ENCODE measurements at regions not wholly inside any gene's neighbourhood (a gene's known extent, or its start where the extent isn't known, plus 50 kb on each side); places are given as distances from the start of the nearest gene placed in this dataset.

DNA sequence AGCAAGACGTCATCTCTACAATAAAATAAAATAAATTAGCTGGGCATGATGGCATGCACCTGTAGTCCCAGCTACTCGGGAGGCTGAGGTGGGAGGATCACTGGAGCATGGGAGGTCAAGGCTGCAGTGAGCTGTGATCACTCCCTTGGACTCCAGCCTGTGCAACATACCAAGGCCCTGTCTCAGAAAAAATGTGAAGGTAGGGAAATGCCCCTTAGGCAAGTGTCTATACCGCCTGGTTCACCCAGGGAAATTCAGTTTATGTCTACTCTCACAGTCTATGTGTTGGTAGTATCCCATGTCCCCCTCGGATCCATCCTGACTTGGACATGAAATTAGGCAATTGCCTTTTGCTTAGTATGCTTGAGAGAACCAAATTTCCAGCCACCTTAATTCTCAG, 88.4 kb upstream of the TMEM132C start:
- Histone ChIP-seq H3K79me2 (ENCODE audit: control insufficient read depth, insufficient read depth, low read length) (no peaks in the 10 kb centered on the region), H3K9me3 (replicated peaks; ENCODE audit: control insufficient read depth, insufficient read depth, low read length) (peaks cover 12% of the 10 kb centered on the region), H3K36me3 (ENCODE audit: control insufficient read depth in 2 of 2, extremely low read depth in 1 of 2, insufficient read depth in 2 of 2, low read length in 2 of 2) (no peaks in the 10 kb centered on the region), H3K27me3 (ENCODE audit: control insufficient read depth in 2 of 2, insufficient read depth in 2 of 2, low read length in 2 of 2) (no peaks in the 10 kb centered on the region), H3K4me3 (replicated peaks in 1 of 3; ENCODE audit: insufficient read depth in 1 of 3, low read depth in 1 of 3, low read length in 3 of 3) (no peak overlapping the region), H2AFZ (ENCODE audit: low read depth, low read length) (no peak overlapping the region), H4K20me1 (replicated peaks; ENCODE audit: control insufficient read depth, extremely low read depth, insufficient read depth, low read length) (no peaks in the 10 kb centered on the region), H3K9me1 (replicated peaks; ENCODE audit: control insufficient read depth, extremely low read depth, insufficient read depth, low read length) (no peaks in the 10 kb centered on the region), H3K4me2 (ENCODE audit: insufficient read depth, low read length) (no peak overlapping the region), H3K4me1 (ENCODE audit: control insufficient read depth, extremely low read depth, insufficient read depth, low read length) (no peaks in the 10 kb centered on the region), H3K27ac (ENCODE audit: insufficient read depth, low read depth, low read length) (no peak overlapping the region), H3K9ac (replicated peaks; ENCODE audit: extremely low read depth, insufficient read depth, low read length) (no peak overlapping the region)
- no peak for DNase-seq (ENCODE audit: low read depth, low spot score)
- ChIA-PET POLR2A (no interaction called here), CTCF (no interaction called here)
- no TSS peak for BruUV-seq (replicated peaks)
- intact Hi-C loops (cut with micrococcal nuclease), result no loop called here
- dilution Hi-C loops (cut with MboI; ENCODE audit: extremely low pct_ligation_motif_present, low sequenced_read_pairs), result no loop called here
- no peak for FAIRE-seq
- no peak for TF ChIP-seq JUN (IDR thresholded peaks at IDR 0.05; ENCODE audit: borderline replicate concordance, insufficient read depth, insufficient read length, low read depth)
- TF ChIP-seq MYC (IDR thresholded peaks at IDR 0.05; ENCODE audit: low read depth, low read length), result no peak
- no peak for TF ChIP-seq FOS (IDR thresholded peaks at IDR 0.05; ENCODE audit: borderline replicate concordance, insufficient read depth, low read length)
- TF ChIP-seq POLR2AphosphoS5 (IDR thresholded peaks at IDR 0.05; ENCODE audit: insufficient read depth, low read depth, low read length), result no peak
- TF ChIP-seq, protein P1, sequence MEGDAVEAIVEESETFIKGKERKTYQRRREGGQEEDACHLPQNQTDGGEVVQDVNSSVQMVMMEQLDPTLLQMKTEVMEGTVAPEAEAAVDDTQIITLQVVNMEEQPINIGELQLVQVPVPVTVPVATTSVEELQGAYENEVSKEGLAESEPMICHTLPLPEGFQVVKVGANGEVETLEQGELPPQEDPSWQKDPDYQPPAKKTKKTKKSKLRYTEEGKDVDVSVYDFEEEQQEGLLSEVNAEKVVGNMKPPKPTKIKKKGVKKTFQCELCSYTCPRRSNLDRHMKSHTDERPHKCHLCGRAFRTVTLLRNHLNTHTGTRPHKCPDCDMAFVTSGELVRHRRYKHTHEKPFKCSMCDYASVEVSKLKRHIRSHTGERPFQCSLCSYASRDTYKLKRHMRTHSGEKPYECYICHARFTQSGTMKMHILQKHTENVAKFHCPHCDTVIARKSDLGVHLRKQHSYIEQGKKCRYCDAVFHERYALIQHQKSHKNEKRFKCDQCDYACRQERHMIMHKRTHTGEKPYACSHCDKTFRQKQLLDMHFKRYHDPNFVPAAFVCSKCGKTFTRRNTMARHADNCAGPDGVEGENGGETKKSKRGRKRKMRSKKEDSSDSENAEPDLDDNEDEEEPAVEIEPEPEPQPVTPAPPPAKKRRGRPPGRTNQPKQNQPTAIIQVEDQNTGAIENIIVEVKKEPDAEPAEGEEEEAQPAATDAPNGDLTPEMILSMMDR (IDR thresholded peaks at IDR 0.05; ENCODE audit: extremely low read depth in 1 of 2, insufficient read depth in 1 of 2, low read depth in 1 of 2, low read length in 2 of 2), result no peak
- TF ChIP-seq POLR2A (IDR thresholded peaks at IDR 0.05; ENCODE audit: low read depth, low read length), result no peak
- TF ChIP-seq EZH2 (IDR thresholded peaks at IDR 0.05; ENCODE audit: borderline replicate concordance, low read depth, low read length, severe bottlenecking), result no peak
- no peak for TF ChIP-seq GATA2 (IDR thresholded peaks at IDR 0.05; ENCODE audit: insufficient read depth, insufficient read length, low read depth, low read length)
- TF ChIP-seq, protein P2, sequence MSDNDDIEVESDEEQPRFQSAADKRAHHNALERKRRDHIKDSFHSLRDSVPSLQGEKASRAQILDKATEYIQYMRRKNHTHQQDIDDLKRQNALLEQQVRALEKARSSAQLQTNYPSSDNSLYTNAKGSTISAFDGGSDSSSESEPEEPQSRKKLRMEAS (IDR thresholded peaks at IDR 0.05; ENCODE audit: insufficient read depth, insufficient read length), result no peak

Data from endothelial cell of umbilical vein (primary cell).